ENCODE measurements at regions not wholly inside any gene's neighbourhood (a gene's known extent, or its start where the extent isn't known, plus 50 kb on each side); places are given as distances from the start of the nearest gene placed in this dataset.
A peak's percentile ranks its signal among the peaks of the same experiment; 100 is the strongest.

DNA sequence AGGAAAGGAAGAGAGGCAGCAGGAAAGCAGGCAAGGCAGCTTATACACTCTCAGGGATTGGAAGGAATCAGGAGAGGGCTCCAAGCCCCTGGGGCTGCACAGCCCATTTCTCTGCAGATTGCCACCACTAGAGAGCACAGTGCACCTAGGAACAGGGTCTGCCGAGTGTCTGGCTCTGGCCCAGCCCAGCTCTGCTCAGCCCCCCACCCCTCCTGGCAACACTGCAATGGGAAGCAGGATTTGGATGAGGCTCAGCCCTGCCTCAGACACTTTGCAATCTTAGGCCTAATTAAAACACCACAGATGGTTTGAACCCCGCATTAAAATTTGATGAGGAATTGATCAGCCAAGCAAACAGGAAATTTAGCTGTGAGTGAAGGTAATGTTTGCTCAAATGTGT is 252.7 kb downstream of the DHX35 start:
- H3K36me3 Mint-ChIP-seq (ENCODE audit: low read depth), result no peaks in the 10 kb centered on the region
- peaks cover 5% of the 10 kb centered on the region; the same call in 1 of the 3 replicates for H3K4me1 Mint-ChIP-seq
- no peak overlapping the region for H3K4me3 ChIP-seq
- no peaks in the 10 kb centered on the region for H3K9me2 ChIP-seq (ENCODE audit: insufficient read depth)
- ATAC-seq (peak; percentile 98), DNase-seq (ENCODE audit: low spot score) (peak; percentile 57)
- H3K4me2 ChIP-seq, result no peak overlapping the region
- no peak overlapping the region for H3K27ac Mint-ChIP-seq
- H3K27me3 ChIP-seq (ENCODE audit: insufficient read depth), result peaks cover 7% of the 10 kb centered on the region; the same call in 1 of the 2 replicates
- no peaks in the 10 kb centered on the region for H3K4me1 ChIP-seq (ENCODE audit: insufficient read depth)
- no peaks in the 10 kb centered on the region for H3K36me3 ChIP-seq (ENCODE audit: insufficient read depth)
- H3F3A ChIP-seq (replicated peaks; ENCODE audit: low read depth), result no peaks in the 10 kb centered on the region
- TF ChIP-seq JUNB (IDR thresholded peaks at IDR 0.05; ENCODE audit: unreplicated experiment), result no peak
- no peak for TF ChIP-seq EZH2 (IDR thresholded peaks at IDR 0.05; ENCODE audit: low read depth, unreplicated experiment)
- no peak for TF ChIP-seq ETS1 (IDR thresholded peaks at IDR 0.05)
- no peak for TF ChIP-seq REST (IDR thresholded peaks at IDR 0.05; ENCODE audit: unreplicated experiment)
- no peak for TF ChIP-seq POLR2AphosphoS5 (IDR thresholded peaks at IDR 0.05; ENCODE audit: low read depth)
- no peak for TF ChIP-seq ZNF331 (CRISPR knock-in tag; IDR thresholded peaks at IDR 0.05; ENCODE audit: low read depth)
- TF ChIP-seq, protein P1, sequence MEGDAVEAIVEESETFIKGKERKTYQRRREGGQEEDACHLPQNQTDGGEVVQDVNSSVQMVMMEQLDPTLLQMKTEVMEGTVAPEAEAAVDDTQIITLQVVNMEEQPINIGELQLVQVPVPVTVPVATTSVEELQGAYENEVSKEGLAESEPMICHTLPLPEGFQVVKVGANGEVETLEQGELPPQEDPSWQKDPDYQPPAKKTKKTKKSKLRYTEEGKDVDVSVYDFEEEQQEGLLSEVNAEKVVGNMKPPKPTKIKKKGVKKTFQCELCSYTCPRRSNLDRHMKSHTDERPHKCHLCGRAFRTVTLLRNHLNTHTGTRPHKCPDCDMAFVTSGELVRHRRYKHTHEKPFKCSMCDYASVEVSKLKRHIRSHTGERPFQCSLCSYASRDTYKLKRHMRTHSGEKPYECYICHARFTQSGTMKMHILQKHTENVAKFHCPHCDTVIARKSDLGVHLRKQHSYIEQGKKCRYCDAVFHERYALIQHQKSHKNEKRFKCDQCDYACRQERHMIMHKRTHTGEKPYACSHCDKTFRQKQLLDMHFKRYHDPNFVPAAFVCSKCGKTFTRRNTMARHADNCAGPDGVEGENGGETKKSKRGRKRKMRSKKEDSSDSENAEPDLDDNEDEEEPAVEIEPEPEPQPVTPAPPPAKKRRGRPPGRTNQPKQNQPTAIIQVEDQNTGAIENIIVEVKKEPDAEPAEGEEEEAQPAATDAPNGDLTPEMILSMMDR (conservative IDR thresholded peaks at IDR 0.05; ENCODE audit: low read depth in 2 of 2), result peak; percentile 32 to 62
- TF ChIP-seq STAT1 (IDR thresholded peaks at IDR 0.05; ENCODE audit: unreplicated experiment), result no peak
- TF ChIP-seq CREB1 (CRISPR knock-in tag; IDR thresholded peaks at IDR 0.05; ENCODE audit: low read depth), result no peak
- no peaks in the 10 kb centered on the region for H3K79me2 ChIP-seq (replicated peaks; ENCODE audit: insufficient read depth)
- H2AFZ ChIP-seq, result no peak overlapping the region
- H3K4me3 Mint-ChIP-seq, result no peak overlapping the region
- H4K20me1 ChIP-seq (replicated peaks; ENCODE audit: insufficient read depth), result no peaks in the 10 kb centered on the region
- H3K27me3 Mint-ChIP-seq (ENCODE audit: insufficient read depth, low read depth, poor library complexity), result peaks cover 6% of the 10 kb centered on the region
- no peak overlapping the region for H3K27ac ChIP-seq (ENCODE audit: low read depth)
- no peaks in the 10 kb centered on the region for H3K9me3 Mint-ChIP-seq
